ENCODE measurements at regions not wholly inside any gene's neighbourhood (a gene's known extent, or its start where the extent isn't known, plus 50 kb on each side); places are given as distances from the start of the nearest gene placed in this dataset.

DNA sequence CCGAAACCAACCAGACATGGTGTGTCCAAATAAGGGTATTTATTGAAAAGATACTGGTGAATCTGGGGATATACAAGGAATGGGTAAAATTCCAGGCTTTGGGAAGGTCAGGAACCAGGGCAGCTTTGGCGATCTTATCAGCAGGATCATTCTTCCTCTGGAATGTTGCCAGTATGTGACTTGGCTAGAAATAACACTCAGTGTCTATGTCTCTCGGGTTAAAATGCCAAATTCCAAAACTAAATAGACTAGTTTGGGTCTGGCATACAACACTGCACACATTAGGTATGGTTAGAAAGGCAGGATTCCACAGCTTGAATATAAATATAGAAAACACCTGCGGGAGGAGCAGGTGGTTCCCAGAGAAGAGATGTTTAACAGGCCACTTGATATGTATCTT is 220.2 kb upstream of the CD96 start:
- no peak for TF ChIP-seq POLR2A (IDR thresholded peaks at IDR 0.05; ENCODE audit: low read length)
- no peak for TF ChIP-seq GATA1 (IDR thresholded peaks at IDR 0.05; ENCODE audit: low read depth, low read length)
- no peak for DNase-seq

DNA sequence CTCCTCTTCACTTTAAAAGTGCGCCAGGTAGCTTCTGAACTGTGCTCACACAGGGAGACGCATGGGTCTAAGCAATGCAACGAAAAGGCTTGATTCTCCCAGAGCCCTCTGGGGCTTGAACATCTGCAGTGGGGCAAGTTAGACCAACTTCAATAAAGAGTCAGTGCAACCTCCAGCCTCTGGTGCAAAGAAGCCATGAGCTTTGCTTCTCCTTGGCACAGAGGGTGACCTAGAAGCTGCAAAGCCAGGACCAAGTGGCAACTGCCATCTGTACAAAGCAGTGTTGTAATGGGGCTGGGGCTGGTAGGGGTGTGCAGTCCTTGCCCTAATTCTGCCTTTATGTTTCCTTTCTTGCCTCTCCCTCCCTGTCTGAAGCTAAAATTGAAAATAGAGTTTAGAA is 219.0 kb upstream of the CD96 start:
- TF ChIP-seq POLR2A (IDR thresholded peaks at IDR 0.05; ENCODE audit: low read length) (no peak), GATA1 (IDR thresholded peaks at IDR 0.05; ENCODE audit: low read depth, low read length) (no peak)
- DNase-seq: no peak

DNA sequence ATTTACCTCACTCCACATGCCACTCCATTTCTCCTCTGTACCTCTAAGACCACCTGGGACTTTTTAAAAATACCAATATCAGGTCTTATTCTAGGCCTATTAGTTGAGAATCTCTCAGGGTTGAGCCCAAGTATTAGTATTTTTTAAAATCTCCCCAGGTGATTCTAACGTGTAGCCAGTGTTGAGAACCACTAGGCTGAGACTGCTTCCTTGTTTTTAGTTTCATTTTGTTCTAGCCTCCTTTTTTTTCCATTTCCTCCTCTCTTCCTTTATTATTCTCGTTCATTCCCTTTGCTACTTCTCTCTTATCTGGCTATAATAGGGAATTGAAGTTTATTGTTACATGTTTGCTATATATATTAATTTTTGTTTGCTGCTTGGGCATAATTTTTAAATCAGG is 217.8 kb upstream of the CD96 start:
- DNase-seq: no peak
- TF ChIP-seq GATA1 (IDR thresholded peaks at IDR 0.05; ENCODE audit: low read depth, low read length) (no peak), POLR2A (IDR thresholded peaks at IDR 0.05; ENCODE audit: low read length) (no peak)

DNA sequence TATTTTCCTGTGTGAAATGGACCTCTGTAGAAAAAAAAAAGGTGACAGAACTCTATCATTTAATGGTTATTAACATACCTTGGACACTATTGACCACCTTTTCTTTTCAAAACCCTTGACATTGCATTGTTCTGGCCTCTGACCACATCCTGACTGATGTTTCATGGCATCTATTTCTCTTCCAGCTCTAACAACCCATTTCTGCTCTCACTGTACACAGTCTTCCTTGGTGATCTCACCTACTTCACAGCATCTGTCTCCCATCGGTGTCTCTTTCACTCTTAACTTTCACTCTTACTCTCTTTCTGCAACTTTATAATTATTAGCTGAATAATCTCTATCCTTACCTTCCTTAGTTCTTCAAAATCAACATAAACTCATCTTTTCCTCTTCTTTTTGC is 217.4 kb upstream of the CD96 start:
- no peak for DNase-seq
- no peak for TF ChIP-seq GATA1 (IDR thresholded peaks at IDR 0.05; ENCODE audit: low read depth, low read length)
- TF ChIP-seq POLR2A (IDR thresholded peaks at IDR 0.05; ENCODE audit: low read length): no peak

DNA sequence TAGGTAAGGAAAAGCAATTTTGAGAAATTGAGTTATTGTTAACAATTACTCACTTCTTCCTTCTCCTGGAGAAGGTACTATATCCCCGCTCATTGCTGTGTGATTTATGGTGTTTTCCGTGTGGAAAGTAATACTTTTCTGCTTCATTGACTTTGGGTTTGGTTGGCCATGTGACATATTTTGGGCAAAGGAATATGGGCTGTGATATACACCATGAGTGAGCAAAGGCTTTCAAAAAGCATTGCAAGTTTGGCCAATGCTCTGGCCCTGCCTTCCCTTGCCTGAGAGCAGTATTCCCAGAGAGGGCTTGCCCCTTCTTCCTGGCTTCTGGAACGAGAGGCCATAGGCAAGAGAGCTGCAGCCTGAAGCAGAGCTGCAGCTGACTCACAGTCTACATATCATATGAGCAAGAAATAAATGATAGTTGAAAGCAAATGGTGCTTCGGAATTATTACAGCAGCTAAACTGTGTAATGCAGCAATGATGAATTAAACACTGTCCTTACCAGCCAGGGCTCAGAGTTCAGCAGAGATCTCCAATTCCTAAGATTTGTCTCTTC is 216.8 kb upstream of the CD96 start:
- no peak for DNase-seq
- TF ChIP-seq GATA1 (IDR thresholded peaks at IDR 0.05; ENCODE audit: low read depth, low read length) (no peak), POLR2A (IDR thresholded peaks at IDR 0.05; ENCODE audit: low read length) (no peak)

DNA sequence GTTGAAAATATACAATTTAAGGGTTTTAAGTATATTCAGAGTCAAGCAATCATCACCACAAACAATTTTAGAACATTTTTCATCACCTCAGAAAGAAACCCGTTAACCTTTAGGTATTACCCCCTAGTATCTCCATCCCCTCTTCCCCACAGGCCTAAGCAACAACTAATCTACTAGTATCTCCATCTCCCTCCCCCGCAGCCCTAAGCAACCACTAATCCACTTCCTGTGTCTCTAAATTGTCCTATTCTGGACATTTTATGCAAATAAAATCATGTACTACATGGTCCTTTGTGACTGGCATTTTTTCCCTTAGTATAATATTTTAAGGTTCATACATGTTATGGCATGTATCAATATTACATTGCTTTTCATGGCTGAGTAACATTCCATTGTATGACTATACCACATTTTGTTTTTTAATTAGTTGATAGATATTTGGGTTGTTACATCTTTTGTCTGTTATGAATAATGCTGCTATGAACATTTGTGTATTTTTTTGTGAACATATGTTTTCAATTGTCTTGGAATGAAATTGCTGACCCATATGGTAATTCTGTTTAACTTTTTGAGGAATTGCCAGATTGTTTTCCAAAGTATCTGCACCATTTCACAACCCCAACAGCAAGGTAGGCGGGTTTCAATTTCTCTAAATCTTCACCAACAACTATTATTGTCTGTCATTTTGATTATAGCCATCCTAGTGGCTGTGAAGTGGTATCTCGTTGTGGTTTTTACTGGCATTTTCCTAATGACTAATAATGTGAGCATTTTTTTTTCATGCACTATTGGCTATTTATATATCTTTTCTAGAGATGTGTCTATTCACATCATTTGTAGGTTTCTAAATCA is 215.6 kb upstream of the CD96 start:
- no peak for DNase-seq
- no peak for TF ChIP-seq GATA1 (IDR thresholded peaks at IDR 0.05; ENCODE audit: low read depth, low read length)
- no peak for TF ChIP-seq POLR2A (IDR thresholded peaks at IDR 0.05; ENCODE audit: low read length)

DNA sequence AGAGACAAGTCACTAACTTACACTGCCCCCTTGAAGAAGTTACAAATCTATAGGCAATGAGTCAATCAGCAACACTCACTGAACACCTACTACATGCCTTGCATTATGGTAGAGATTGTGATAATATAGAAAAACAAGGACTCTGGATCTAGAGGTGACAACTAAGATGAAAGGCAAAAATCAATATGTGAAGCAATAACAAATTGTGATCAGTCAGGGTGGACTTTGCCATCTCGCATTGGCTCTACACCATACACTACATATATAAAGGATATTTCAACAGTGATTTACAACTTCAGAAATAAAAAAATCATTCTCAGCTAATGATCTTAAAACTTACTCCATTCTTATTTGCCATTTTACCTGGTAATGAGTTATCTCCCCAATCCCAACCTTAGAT is 210.7 kb upstream of the CD96 start:
- no peak for DNase-seq
- no peak for TF ChIP-seq POLR2A (IDR thresholded peaks at IDR 0.05; ENCODE audit: low read length)
- no peak for TF ChIP-seq GATA1 (IDR thresholded peaks at IDR 0.05; ENCODE audit: low read depth, low read length)

DNA sequence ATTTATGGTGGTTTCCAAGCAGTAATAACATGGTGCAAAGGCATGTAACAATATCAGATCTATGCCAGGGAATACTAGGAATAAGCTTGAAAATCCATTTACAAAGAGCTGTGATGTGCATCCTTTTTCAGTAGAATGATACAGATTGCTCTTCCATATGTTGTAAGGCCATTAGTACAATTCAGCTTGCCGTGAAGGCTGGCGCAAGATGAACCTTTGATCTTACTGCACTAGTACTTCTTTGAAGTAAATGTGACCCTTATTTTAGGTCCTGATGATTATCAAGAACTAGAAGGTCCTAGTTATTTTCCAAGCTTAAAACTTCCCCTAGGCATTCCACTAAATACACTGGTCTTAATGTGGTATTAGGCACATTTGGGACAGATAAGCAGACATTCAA is 210.1 kb upstream of the CD96 start:
- TF ChIP-seq GATA1 (IDR thresholded peaks at IDR 0.05; ENCODE audit: low read depth, low read length) (no peak), POLR2A (IDR thresholded peaks at IDR 0.05; ENCODE audit: low read length) (no peak)
- no peak for DNase-seq

DNA sequence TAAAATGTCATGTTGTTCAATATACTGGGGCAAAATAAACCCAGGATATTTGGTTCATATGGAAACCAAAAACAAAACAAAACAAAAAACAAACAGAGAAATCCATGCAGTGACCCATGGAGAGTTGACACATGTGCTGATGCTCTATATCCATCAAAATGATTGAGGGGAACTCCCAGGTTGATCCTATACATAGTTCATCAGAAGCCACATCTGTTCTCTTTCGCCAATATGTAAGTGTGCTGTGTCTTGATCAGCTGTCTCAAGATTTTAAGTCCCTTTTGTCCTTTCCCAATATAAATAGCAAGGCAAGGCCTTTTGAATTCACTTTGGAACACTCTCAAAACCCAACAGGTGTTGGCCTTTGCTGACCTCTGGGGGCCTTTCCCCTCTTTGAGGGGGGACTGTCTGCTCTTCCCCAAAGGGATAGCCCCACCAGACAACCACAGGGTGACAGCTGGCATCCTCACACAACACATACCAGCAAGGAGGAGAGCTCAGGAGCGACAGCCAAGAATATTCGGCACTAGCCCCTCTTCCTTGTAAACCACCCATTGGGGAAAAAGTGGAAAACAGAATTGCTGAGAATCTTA is 209.4 kb upstream of the CD96 start:
- TF ChIP-seq GATA1 (IDR thresholded peaks at IDR 0.05; ENCODE audit: low read depth, low read length): no peak
- TF ChIP-seq POLR2A (IDR thresholded peaks at IDR 0.05; ENCODE audit: low read length): no peak

DNA sequence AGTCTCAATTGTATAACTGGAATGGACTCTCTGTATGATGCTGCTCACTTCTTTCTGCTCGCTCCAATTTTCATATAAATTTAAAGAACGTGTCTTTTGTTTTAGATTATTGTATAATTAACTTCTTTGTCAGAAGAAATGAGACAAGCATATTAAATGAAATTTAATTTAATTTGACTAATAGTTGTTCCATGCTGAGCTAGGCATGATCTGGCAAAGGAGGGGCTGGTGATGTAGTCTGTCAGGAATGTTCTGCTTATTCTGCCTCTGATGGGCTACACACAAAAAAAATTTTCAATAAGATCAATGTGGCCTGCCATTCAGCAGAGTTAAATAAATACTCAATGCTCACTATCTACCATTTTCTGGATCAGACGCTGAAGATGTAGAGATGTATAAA is 208.4 kb upstream of the CD96 start:
- no peak for DNase-seq
- TF ChIP-seq POLR2A (IDR thresholded peaks at IDR 0.05; ENCODE audit: low read length): no peak
- TF ChIP-seq GATA1 (IDR thresholded peaks at IDR 0.05; ENCODE audit: low read depth, low read length): no peak

More for the DNA sequence above, 209.4 kb upstream of the CD96 start:
- no peak for DNase-seq

DNA sequence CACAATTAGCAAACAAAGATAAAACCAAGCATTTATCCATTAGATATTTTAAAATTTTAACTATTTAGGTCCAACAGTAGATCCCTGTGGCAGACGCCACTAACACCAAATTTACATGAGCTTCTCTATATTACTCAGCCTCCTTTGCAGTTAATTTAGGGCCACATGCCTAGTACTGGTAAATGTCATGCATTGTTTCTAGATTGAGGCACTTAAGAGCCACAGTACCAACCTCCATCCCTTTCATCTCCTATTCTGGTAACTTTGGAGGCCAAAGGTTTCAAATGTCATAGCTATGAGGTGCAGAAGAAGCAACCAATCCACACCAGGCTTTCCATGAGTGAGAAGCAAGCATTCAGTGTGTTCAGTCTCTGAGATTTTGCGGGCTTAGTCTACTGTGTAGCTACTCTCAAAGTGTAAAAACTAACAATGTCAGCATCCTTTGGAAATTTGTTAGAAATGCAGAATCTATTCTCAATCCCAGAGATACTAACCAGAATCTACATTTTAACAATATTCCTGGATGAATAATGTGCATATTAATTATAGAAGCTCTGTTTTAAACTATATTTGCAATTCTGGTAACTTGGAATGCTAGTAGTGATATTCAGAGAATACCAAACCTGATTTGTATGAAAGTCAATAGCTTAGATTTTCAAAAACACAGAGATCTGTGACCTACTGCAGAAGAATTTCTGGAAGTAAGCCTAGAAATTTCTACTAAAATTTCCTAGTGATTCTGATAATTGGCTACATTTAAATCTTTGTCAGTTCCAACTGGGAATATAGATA is 206.3 kb upstream of the CD96 start:
- DNase-seq: no peak
- no peak for TF ChIP-seq GATA1 (IDR thresholded peaks at IDR 0.05; ENCODE audit: low read depth, low read length)
- TF ChIP-seq POLR2A (IDR thresholded peaks at IDR 0.05; ENCODE audit: low read length): no peak

DNA sequence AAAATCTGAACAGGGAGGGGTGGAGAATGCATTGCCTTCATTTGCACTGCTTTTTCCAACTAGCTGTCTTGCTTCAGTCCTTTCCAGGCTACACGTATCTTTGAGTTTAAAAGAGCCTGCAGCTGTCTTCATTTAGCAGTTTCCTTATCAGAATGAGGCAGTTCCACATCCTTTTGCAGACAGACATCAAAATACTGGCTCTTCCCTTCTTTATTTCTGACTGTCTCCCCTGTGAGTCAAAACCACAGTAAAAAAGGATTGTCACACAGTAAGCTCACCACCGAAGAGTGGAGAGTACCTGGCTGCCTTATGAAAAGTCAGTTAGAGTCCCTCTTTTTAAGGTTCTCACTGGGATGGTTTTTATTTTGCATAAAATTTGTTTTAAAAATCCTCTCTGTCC is 205.5 kb upstream of the CD96 start:
- DNase-seq: no peak
- TF ChIP-seq GATA1 (IDR thresholded peaks at IDR 0.05; ENCODE audit: low read depth, low read length) (no peak), POLR2A (IDR thresholded peaks at IDR 0.05; ENCODE audit: low read length) (no peak)

DNA sequence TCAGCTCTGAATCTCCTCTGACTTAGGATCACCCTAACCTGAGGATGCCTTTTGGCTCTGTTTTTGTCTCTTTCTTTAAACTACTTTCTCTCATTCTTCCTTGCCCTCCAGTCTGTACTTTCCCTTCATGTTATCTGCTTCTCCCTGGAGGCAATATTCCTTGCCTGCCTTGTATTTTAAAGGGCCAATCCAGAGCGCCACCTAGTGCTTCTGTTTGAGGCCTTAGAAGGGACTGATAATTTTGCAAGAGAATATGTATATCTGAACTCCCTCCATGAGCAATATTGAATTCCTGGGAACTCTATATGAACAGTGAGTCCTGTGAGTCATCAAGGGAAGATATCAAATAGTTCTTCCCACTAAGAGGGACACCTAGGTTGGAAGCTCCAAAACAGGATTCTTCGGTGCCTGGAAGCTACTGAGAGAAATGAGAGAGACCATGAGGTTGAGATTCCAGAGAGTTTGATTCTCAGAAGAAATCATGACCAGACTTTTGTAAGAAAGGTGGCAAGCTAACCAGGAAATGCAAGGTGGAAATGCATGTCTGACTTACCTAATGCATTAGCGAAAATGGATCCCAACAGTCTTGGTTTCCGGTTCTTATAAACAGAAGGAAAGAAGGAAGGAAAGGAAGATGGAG is 203.8 kb upstream of the CD96 start:
- DNase-seq: peak; percentile 18 to 46
- no peak for TF ChIP-seq GATA1 (IDR thresholded peaks at IDR 0.05; ENCODE audit: low read depth, low read length)
- TF ChIP-seq POLR2A (IDR thresholded peaks at IDR 0.05; ENCODE audit: low read length): no peak

DNA sequence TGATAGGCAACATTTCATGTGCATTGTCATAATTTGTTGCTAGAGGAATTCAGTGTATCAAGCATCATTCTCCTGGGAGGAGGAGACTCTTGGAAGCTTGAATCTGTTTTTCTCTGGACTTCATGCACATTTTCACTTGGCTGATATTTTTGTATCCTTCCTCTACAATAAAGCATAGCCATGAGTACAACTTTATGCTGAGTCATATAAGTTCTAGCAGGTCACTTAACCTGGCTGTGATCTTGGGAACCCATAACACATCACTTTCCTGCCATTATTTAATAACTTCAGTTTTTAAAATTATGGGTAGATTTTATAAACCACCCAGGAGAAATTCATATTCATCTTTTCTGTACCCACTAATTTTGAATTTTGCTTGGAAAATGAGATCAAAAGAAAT is 203.0 kb upstream of the CD96 start:
- TF ChIP-seq POLR2A (IDR thresholded peaks at IDR 0.05; ENCODE audit: low read length): no peak
- no peak for DNase-seq

All from erythroblast (primary cell).